ENCODE measurements at regions not wholly inside any gene's neighbourhood (a gene's known extent, or its start where the extent isn't known, plus 50 kb on each side); places are given as distances from the start of the nearest gene placed in this dataset.
"Not testable (repeated sequence)": the region's sequence is repeated elsewhere in the genome, so short reads cannot be mapped to it uniquely, and the experiment has no call there.

GRCh38 chr4:107419052-107419451 lies 301.0 kb downstream of the PAPSS1 start:
- Mint-ChIP-seq H3K9me3 (peaks cover 3% of the 10 kb centered on the region), H3K36me3 (ENCODE audit: low read depth) (no peaks in the 10 kb centered on the region), H3K4me3 (no peak overlapping the region), H3K4me1 (no peaks in the 10 kb centered on the region), H3K27ac (no peak overlapping the region), H3K27me3 (ENCODE audit: low read depth) (peaks cover 4% of the 10 kb centered on the region)
- no peak for TF ChIP-seq CTCF (IDR thresholded peaks at IDR 0.05; ENCODE audit: unreplicated experiment in 3 of 3)

- not testable (repeated sequence) for H3K36me3 Mint-ChIP-seq (ENCODE audit: low read depth); H3K27me3 Mint-ChIP-seq (ENCODE audit: low read depth); H3K4me1 Mint-ChIP-seq; H3K4me3 Mint-ChIP-seq; H3K27ac Mint-ChIP-seq
- peaks cover 24% of the 10 kb centered on the region for H3K9me3 Mint-ChIP-seq
Measured at GRCh38 chr4:107415490-107415889, 304.5 kb downstream of the PAPSS1 start.

GRCh38 chr4:107409872-107410271 lies 310.2 kb downstream of the PAPSS1 start:
- H3K27me3 Mint-ChIP-seq (ENCODE audit: low read depth); H3K36me3 Mint-ChIP-seq (ENCODE audit: low read depth); H3K27ac Mint-ChIP-seq; H3K4me3 Mint-ChIP-seq: not testable (repeated sequence)
- Mint-ChIP-seq H3K9me3 (peaks cover 29% of the 10 kb centered on the region), H3K4me1 (peaks cover 12% of the 10 kb centered on the region)

GRCh38 chr4:107408968-107409367 lies 311.1 kb downstream of the PAPSS1 start:
- H3K4me3 Mint-ChIP-seq: no peak overlapping the region
- H3K27me3 Mint-ChIP-seq (ENCODE audit: low read depth): no peaks in the 10 kb centered on the region
- no peaks in the 10 kb centered on the region for H3K36me3 Mint-ChIP-seq (ENCODE audit: low read depth)
- peaks cover 21% of the 10 kb centered on the region for H3K4me1 Mint-ChIP-seq
- H3K9me3 Mint-ChIP-seq: peaks cover 26% of the 10 kb centered on the region
- TF ChIP-seq CTCF (IDR thresholded peaks at IDR 0.05; ENCODE audit: unreplicated experiment in 3 of 3): no peak
- H3K27ac Mint-ChIP-seq: no peak overlapping the region

- no peak for TF ChIP-seq CTCF (IDR thresholded peaks at IDR 0.05; ENCODE audit: unreplicated experiment in 3 of 3)
- Mint-ChIP-seq H3K27ac (peak overlapping the region; percentile 63 to 84 (median 75)), H3K4me1 (peaks cover 29% of the 10 kb centered on the region), H3K36me3 (ENCODE audit: low read depth) (no peaks in the 10 kb centered on the region), H3K27me3 (ENCODE audit: low read depth) (peaks cover 4% of the 10 kb centered on the region), H3K9me3 (peaks cover under 1% of the 10 kb centered on the region), H3K4me3 (peak overlapping the region in 2 of 3 experiments; percentile 8 to 17)
Measured at GRCh38 chr4:107404591-107405300, 315.3 kb downstream of the PAPSS1 start.

- TF ChIP-seq CTCF (IDR thresholded peaks at IDR 0.05; ENCODE audit: unreplicated experiment in 3 of 3): no peak
- no peaks in the 10 kb centered on the region for H3K36me3 Mint-ChIP-seq (ENCODE audit: low read depth)
- no peaks in the 10 kb centered on the region for H3K9me3 Mint-ChIP-seq
- peaks cover 29% of the 10 kb centered on the region for H3K4me1 Mint-ChIP-seq
- peaks cover 4% of the 10 kb centered on the region for H3K27me3 Mint-ChIP-seq (ENCODE audit: low read depth)
- H3K27ac Mint-ChIP-seq: no peak overlapping the region
- H3K4me3 Mint-ChIP-seq: no peak overlapping the region
Measured at GRCh38 chr4:107402291-107402690, 317.7 kb downstream of the PAPSS1 start.

- no peak for TF ChIP-seq CTCF (IDR thresholded peaks at IDR 0.05; ENCODE audit: unreplicated experiment in 3 of 3)
Measured at GRCh38 chr4:107392951-107393350, 327.1 kb downstream of the PAPSS1 start.

More at GRCh38 chr4:107392951-107393350, 327.1 kb downstream of the PAPSS1 start:
- Mint-ChIP-seq H3K4me3 (no peak overlapping the region), H3K36me3 (ENCODE audit: low read depth) (no peaks in the 10 kb centered on the region), H3K4me1 (no peaks in the 10 kb centered on the region), H3K27ac (no peak overlapping the region), H3K27me3 (ENCODE audit: low read depth) (peaks cover 3% of the 10 kb centered on the region), H3K9me3 (peaks cover 3% of the 10 kb centered on the region)
